Breast epithelium (tissue), 4 donors: ENCODE measurements at regions not wholly inside any gene's neighbourhood (a gene's known extent, or its start where the extent isn't known, plus 50 kb on each side); places are given as distances from the start of the nearest gene placed in this dataset.
"Not testable (repeated sequence)": the region's sequence is repeated elsewhere in the genome, so short reads cannot be mapped to it uniquely, and the experiment has no call there.

Experiments used
- DNase-seq, 2 donors: peaks; one replicate each; pipeline ENCODE4 v3.0.0-alpha.2; 2019; ENCODE audit warnings: low spot score in 2 of 2
- H3K27ac ChIP-seq, 2 donors: fragments of 200-600 bp; sonication (generic) in 1 of 2; one replicate each; pipeline ENCODE4 v1.5.1; 2016 to 2019; ENCODE audit warnings: mild to moderate bottlenecking in 1 of 2
- H3K27me3 ChIP-seq, 2 donors: fragments of 200-600 bp; sonication (generic) in 1 of 2; one replicate each; pipeline versions ENCODE4 v1.5.1 to v1.6.0; 2017 to 2019; ENCODE audit warnings: control low read depth in 1 of 2, mild to moderate bottlenecking in 1 of 2
- H3K36me3 ChIP-seq: fragments of 200-600 bp; one replicate; pipeline ENCODE4 v1.5.1; 2019
- H3K4me1 ChIP-seq, 2 donors: fragments of 200-600 bp; sonication (generic); one replicate each; pipeline ENCODE4 v1.5.1; 2016 to 2019; ENCODE audit warnings: control low read depth in 1 of 2
- H3K4me3 ChIP-seq, 3 donors: fragments of 200-600 bp; sonication (generic); 1 replicate in 2 of 3; 2 replicates in 1 of 3; pipeline ENCODE4 v1.5.1; 2016 to 2019; ENCODE audit warnings: mild to moderate bottlenecking in 3 of 3, moderate library complexity in 2 of 3
- H3K9me3 ChIP-seq, 2 donors: fragments of 200-600 bp; sonication (generic) in 1 of 2; one replicate each; pipeline ENCODE4 v1.5.1; 2016 to 2019; ENCODE audit warnings: control low read depth in 1 of 2
- CTCF ChIP-seq, 3 donors: fragments of 450-650 bp; IDR thresholded peaks; one replicate each; pipeline ENCODE4 v1.5.1; 2016 to 2017; ENCODE audit warnings: antibody characterized with exemption in 3 of 3, mild to moderate bottlenecking in 3 of 3, moderate library complexity in 3 of 3
- POLR2A ChIP-seq: fragments of 450-650 bp; IDR thresholded peaks from one replicate; pipeline ENCODE4 v1.6.1; 2016; ENCODE audit warnings: antibody characterized with exemption, mild to moderate bottlenecking, moderate library complexity
- POLR2AphosphoS5 ChIP-seq, 3 donors: sonication (generic); formaldehyde crosslinking; IDR thresholded peaks; one replicate each; pipeline ENCODE4 v1.6.1; 2017; ENCODE audit warnings: antibody characterized with exemption in 3 of 3
- intact Hi-C: fragments of 100-400 bp; cut with DNase I; formaldehyde crosslinking; loops from one replicate; pipeline ENCODE4 v1.15.1; 2023; ENCODE audit warnings: low total_unique reads

DNA sequence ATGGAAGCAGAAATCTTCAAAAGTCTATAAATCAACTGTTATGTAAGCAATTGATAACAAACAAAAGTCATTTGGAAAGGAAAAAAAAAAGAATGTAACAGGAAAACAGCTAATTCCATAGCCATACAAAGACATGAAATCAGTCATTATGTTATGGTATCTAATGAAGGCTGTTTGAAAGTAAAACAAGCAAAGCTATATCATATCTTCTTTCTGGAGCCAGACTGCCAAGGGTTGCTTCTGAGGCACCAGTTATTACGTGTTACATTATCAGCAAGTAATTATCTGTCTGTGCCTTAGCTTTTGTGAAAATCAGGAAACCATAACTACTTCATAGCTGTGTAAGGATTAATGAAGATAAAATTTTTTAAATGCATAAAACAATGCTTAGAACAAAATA is 480.2 kb downstream of the FAT4 start:
- no peak for DNase-seq
- H3K36me3 ChIP-seq: no peaks in the 10 kb centered on the region
- no peak overlapping the region for H3K4me3 ChIP-seq
- H3K27me3 ChIP-seq: no peaks in the 10 kb centered on the region
- no peak for TF ChIP-seq POLR2AphosphoS5 (IDR thresholded peaks at IDR 0.05)
- no peak overlapping the region for H3K27ac ChIP-seq
- intact Hi-C loops: no loop called here
- H3K9me3 ChIP-seq: no peaks in the 10 kb centered on the region
- no peaks in the 10 kb centered on the region for H3K4me1 ChIP-seq

GRCh38 chr4:125796138-125796537 is 481.4 kb downstream of the FAT4 start:
- no peaks in the 10 kb centered on the region for H3K27me3 ChIP-seq
- no peaks in the 10 kb centered on the region for H3K9me3 ChIP-seq
- no peaks in the 10 kb centered on the region for H3K36me3 ChIP-seq
- H3K4me3 ChIP-seq: no peak overlapping the region
- TF ChIP-seq CTCF (IDR thresholded peaks at IDR 0.05) (no peak), POLR2A (no peak), POLR2AphosphoS5 (IDR thresholded peaks at IDR 0.05) (no peak)
- no peak for DNase-seq
- intact Hi-C loops: no loop called here
- no peak overlapping the region for H3K27ac ChIP-seq
- H3K4me1 ChIP-seq: no peaks in the 10 kb centered on the region

- intact Hi-C loops, H3K4me1 ChIP-seq, H3K27me3 ChIP-seq, H3K27ac ChIP-seq, H3K9me3 ChIP-seq, DNase-seq, H3K36me3 ChIP-seq, H3K4me3 ChIP-seq: not testable (repeated sequence)
Measured at GRCh38 chr4:125797621-125798020, 482.9 kb downstream of the FAT4 start.

DNA sequence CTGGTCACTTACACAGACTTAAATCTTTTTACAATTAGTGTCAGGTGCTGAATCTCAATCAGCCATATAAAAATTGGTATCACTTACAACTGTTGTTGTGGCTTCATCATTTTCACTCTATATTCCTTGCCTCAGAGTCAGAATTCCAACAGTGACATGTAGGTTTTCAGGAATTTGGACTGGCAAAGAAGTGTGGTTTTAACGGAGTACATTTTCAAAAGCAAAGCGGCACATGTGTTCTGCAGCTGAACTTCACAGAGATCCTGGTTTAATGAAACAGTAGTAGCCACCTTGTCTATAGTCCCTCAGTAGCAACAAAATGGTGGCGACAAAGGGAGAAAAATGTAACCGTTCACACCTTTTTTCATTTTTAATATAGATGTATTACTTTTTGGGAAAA is 486.6 kb downstream of the FAT4 start:
- no peaks in the 10 kb centered on the region for H3K36me3 ChIP-seq
- DNase-seq: no peak
- H3K27me3 ChIP-seq: no peaks in the 10 kb centered on the region
- TF ChIP-seq POLR2A: no peak
- TF ChIP-seq POLR2AphosphoS5 (IDR thresholded peaks at IDR 0.05): no peak
- TF ChIP-seq CTCF (IDR thresholded peaks at IDR 0.05): no peak
- intact Hi-C loops: no loop called here
- no peaks in the 10 kb centered on the region for H3K9me3 ChIP-seq
- H3K4me3 ChIP-seq: no peak overlapping the region
- H3K4me1 ChIP-seq: no peaks in the 10 kb centered on the region
- H3K27ac ChIP-seq: no peak overlapping the region

- Histone ChIP-seq H3K4me3 (no peak overlapping the region), H3K4me1 (no peaks in the 10 kb centered on the region), H3K36me3 (no peaks in the 10 kb centered on the region), H3K9me3 (no peaks in the 10 kb centered on the region), H3K27ac (no peak overlapping the region), H3K27me3 (no peaks in the 10 kb centered on the region)
- no peak for TF ChIP-seq CTCF (IDR thresholded peaks at IDR 0.05)
- no peak for TF ChIP-seq POLR2AphosphoS5 (IDR thresholded peaks at IDR 0.05)
- no peak for TF ChIP-seq POLR2A
- DNase-seq: no peak
- intact Hi-C loops: no loop called here
Measured at GRCh38 chr4:125801924-125802323, 487.2 kb downstream of the FAT4 start.

GRCh38 chr4:125808022-125808421 is 493.3 kb downstream of the FAT4 start:
- Histone ChIP-seq H3K9me3 (no peaks in the 10 kb centered on the region), H3K27ac (no peak overlapping the region), H3K4me1 (no peaks in the 10 kb centered on the region), H3K27me3 (no peaks in the 10 kb centered on the region), H3K36me3 (no peaks in the 10 kb centered on the region), H3K4me3 (no peak overlapping the region)
- no peak for DNase-seq
- intact Hi-C loops: no loop called here
- TF ChIP-seq POLR2A (no peak), CTCF (IDR thresholded peaks at IDR 0.05) (no peak), POLR2AphosphoS5 (IDR thresholded peaks at IDR 0.05) (no peak)
